K562 (cell line): ENCODE measurements at regions not wholly inside any gene's neighbourhood (a gene's known extent, or its start where the extent isn't known, plus 50 kb on each side); places are given as distances from the start of the nearest gene placed in this dataset.
"Not testable (repeated sequence)": the region's sequence is repeated elsewhere in the genome, so short reads cannot be mapped to it uniquely, and the experiment has no call there.

Experiments used
- ASH1L ChIP-seq: fragments of 450-650 bp; IDR thresholded peaks from 2 replicates; pipeline ENCODE4 v1.6.1; 2018; ENCODE audit warnings: borderline replicate concordance, mild to moderate bottlenecking, low read depth; ENCODE audit not compliant: partially characterized antibody
- C11orf30 ChIP-seq: fragments of 450-650 bp; IDR thresholded peaks from 2 replicates; pipeline ENCODE4 v1.6.1; 2016; ENCODE audit warnings: low read depth, mild to moderate bottlenecking
- DIDO1 ChIP-seq: fragments of 450-650 bp; IDR thresholded peaks from 2 replicates; pipeline ENCODE4 v1.6.1; 2016; ENCODE audit warnings: low read depth, missing biosample characterization, missing genetic modification characterization
- EP400 ChIP-seq: fragments of 450-650 bp; IDR thresholded peaks from 2 replicates; pipeline ENCODE4 v1.6.1; 2017; ENCODE audit warnings: antibody characterized with exemption, mild to moderate bottlenecking, moderate library complexity
- KLF16 ChIP-seq: IDR thresholded peaks from 2 replicates; pipeline ENCODE4 v1.6.1; 2016; ENCODE audit warnings: antibody characterized with exemption
- MBD2 ChIP-seq: sonication (generic); IDR thresholded peaks from 2 replicates; pipeline ENCODE4 v1.6.1; 2016; ENCODE audit warnings: low read depth, borderline replicate concordance
- NBN ChIP-seq: fragments of 450-650 bp; IDR thresholded peaks from 2 replicates; pipeline ENCODE4 v1.6.1; 2016; ENCODE audit warnings: low read depth, mild to moderate bottlenecking
- NONO ChIP-seq, 2 experiments: fragments of 200-400 bp in 1 of 2; fragments of 450-650 bp in 1 of 2; formaldehyde crosslinking in 1 of 2; IDR thresholded peaks; 2 replicates each; pipeline ENCODE4 v1.6.1; 2017; ENCODE audit warnings: low read depth in 2 of 2, mild to moderate bottlenecking in 2 of 2, moderate library complexity in 2 of 2, low read length in 1 of 2
- NR2C2 ChIP-seq, 2 experiments: fragments of 200-800 bp in 1 of 2; sonication (Bioruptor generic) in 1 of 2; sonication (generic) in 1 of 2; formaldehyde crosslinking in 1 of 2; IDR thresholded peaks; 2 replicates each; pipeline versions ENCODE4 v1.6.1 to v1.8.0; 2016 to 2022; ENCODE audit warnings: mild to moderate bottlenecking in 1 of 2, missing compliant biosample characterization in 1 of 2, missing genetic modification characterization in 1 of 2, missing genetic modification reagents in 1 of 2
- POLR2A ChIP-seq: fragments of 450-650 bp; conservative IDR thresholded peaks from 2 replicates; pipeline ENCODE4 v1.6.1; 2016
- POU5F1 ChIP-seq: fragments of 150-350 bp; IDR thresholded peaks from 2 replicates; pipeline ENCODE4 v1.6.1; 2014; ENCODE audit warnings: borderline replicate concordance, low read length, low read depth, mild to moderate bottlenecking; ENCODE audit not compliant: partially characterized antibody
- RBBP5 ChIP-seq: fragments of 200-600 bp; sonication (generic); IDR thresholded peaks from 2 replicates; pipeline ENCODE4 v1.6.1; 2012; ENCODE audit warnings: borderline replicate concordance, mild to moderate bottlenecking, low read length, control low read depth, inconsistent platforms; ENCODE audit not compliant: insufficient read depth, poor library complexity, severe bottlenecking
- RBFOX2 ChIP-seq: fragments of 200-400 bp; formaldehyde crosslinking; IDR thresholded peaks from 2 replicates; pipeline ENCODE4 v1.6.1; 2017; ENCODE audit warnings: low read depth, mild to moderate bottlenecking, low read length, moderate library complexity
- RBM25 ChIP-seq: fragments of 200-400 bp; formaldehyde crosslinking; IDR thresholded peaks from 2 replicates; pipeline ENCODE4 v1.6.1; 2018; ENCODE audit warnings: low read length, low read depth, moderate library complexity; ENCODE audit not compliant: severe bottlenecking
- SAFB ChIP-seq: fragments of 200-400 bp; formaldehyde crosslinking; IDR thresholded peaks from 2 replicates; pipeline ENCODE4 v1.6.1; 2017; ENCODE audit warnings: low read depth, low read length, borderline replicate concordance
- XRCC5 ChIP-seq: fragments of 200-400 bp; formaldehyde crosslinking; IDR thresholded peaks from 2 replicates; pipeline ENCODE4 v1.6.1; 2017; ENCODE audit warnings: low read depth, mild to moderate bottlenecking, low read length
- ZFP36 ChIP-seq: fragments of 150-350 bp; IDR thresholded peaks from 2 replicates; pipeline ENCODE4 v1.6.1; 2018; ENCODE audit warnings: low read length, low read depth; ENCODE audit not compliant: partially characterized antibody
- ZNF146 ChIP-seq: IDR thresholded peaks from one replicate; pipeline ENCODE4 v1.6.1; 2018; ENCODE audit warnings: missing compliant biosample characterization; ENCODE audit not compliant: unreplicated experiment
- ZNF639 ChIP-seq, 2 experiments: fragments of 200-800 bp in 1 of 2; sonication (Bioruptor generic) in 1 of 2; sonication (generic) in 1 of 2; formaldehyde crosslinking in 1 of 2; IDR thresholded peaks in 1 of 2; conservative IDR thresholded peaks in 1 of 2; 2 replicates each; pipeline versions ENCODE4 v1.5.0 to v1.6.1; 2016 to 2020; ENCODE audit warnings: missing compliant biosample characterization in 1 of 2, missing genetic modification characterization in 1 of 2, missing genetic modification reagents in 1 of 2
- TF ChIP-seq, protein P1 (sequence below): IDR thresholded peaks from 2 replicates; pipeline ENCODE4 v1.6.1; 2011; ENCODE audit warnings: borderline replicate concordance, low read depth, mild to moderate bottlenecking, moderate library complexity, low read length; ENCODE audit not compliant: insufficient read depth, poor library complexity, severe bottlenecking

DNA sequence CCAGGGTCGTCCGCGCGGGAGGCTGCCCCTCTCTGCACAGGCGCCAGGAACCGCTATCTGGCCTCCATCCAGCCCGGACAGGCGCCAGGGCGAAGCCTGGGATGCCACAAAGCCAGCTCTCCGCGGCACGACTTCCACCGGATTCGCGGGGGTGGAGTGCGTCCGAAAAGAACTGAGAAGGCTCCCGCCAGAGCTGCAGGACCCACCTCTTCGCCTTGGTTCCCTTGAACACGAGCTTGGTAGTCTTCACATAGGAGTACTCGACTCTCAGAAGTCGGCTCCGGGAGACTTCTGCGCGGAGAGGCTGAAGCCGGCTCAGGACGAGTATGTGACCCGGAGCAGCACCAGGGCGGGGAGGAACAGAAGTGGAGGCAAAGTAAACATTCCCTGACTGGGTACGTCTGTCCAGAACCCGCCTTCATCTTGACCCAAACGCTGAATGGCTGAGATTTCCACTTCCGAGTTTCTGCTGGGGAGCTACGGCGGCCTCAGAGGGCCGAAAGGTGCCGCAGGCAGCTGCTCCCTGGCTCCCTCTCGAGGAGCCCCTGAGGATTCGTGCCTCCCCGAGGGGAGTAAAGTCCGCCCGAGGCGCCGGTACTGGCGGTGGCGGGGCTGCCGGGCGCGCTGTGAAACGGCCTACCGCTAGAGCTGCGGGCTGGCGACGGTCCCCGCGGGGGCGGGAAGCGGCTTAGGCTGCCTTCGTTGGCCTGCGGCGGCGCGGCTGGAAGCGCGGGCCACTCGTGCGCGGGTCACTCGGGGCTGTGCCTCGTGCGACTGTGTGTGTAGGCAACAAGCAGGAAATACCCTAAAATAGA, 2654.9 kb upstream of the DEFB115 start (continued):
- TF ChIP-seq XRCC5 (peak; percentile 60; the same call in 1 of the 2 replicates), RBFOX2 (peak; percentile 80), SAFB (peak; percentile 44; the same call in 1 of the 2 replicates), ZFP36 (peak; percentile 2), RBBP5 (peak; percentile 41), POLR2A (peak; percentile 69), ASH1L (peak; percentile 18), KLF16 (peak; percentile 87), RBM25 (peak; percentile 9), ZNF146 (peak; percentile 8), C11orf30 (peak; percentile 40), EP400 (peak; percentile 41; the same call in 1 of the 2 replicates), DIDO1 (0 out of 2 replicates have a peak, but pooled peaks have one; percentile 35), MBD2 (0 out of 2 replicates have a peak, but pooled peaks have one; percentile 38), NONO (IDR thresholded peaks at IDR 0.05; ENCODE audit: low read depth in 2 of 2, low read length in 1 of 2) (0 out of 4 replicates have a peak, but pooled peaks of 1 of the 2 experiments have one; percentile 29), POU5F1 (peak; percentile 82), NR2C2 (tag; IDR thresholded peaks at IDR 0.05) (peak; percentile 93), NBN (peak; percentile 38; the same call in 1 of the 2 replicates), ZNF639 (CRISPR knock-in tag; conservative IDR thresholded peaks at IDR 0.05 in 1 of 2, IDR thresholded peaks at IDR 0.05 in 1 of 2) (peak in 1 of 2 experiments; percentile 69; a peak in 2 of 4 replicates)
- TF ChIP-seq, protein P1, sequence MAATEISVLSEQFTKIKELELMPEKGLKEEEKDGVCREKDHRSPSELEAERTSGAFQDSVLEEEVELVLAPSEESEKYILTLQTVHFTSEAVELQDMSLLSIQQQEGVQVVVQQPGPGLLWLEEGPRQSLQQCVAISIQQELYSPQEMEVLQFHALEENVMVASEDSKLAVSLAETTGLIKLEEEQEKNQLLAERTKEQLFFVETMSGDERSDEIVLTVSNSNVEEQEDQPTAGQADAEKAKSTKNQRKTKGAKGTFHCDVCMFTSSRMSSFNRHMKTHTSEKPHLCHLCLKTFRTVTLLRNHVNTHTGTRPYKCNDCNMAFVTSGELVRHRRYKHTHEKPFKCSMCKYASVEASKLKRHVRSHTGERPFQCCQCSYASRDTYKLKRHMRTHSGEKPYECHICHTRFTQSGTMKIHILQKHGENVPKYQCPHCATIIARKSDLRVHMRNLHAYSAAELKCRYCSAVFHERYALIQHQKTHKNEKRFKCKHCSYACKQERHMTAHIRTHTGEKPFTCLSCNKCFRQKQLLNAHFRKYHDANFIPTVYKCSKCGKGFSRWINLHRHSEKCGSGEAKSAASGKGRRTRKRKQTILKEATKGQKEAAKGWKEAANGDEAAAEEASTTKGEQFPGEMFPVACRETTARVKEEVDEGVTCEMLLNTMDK = peak; percentile 66
- TF ChIP-seq NR2C2 (CRISPR knock-in tag; IDR thresholded peaks at IDR 0.05) = not testable (repeated sequence)
